GM21717 (cell line): ENCODE measurements at regions not wholly inside any gene's neighbourhood (a gene's known extent, or its start where the extent isn't known, plus 50 kb on each side); places are given as distances from the start of the nearest gene placed in this dataset.
"Not testable (repeated sequence)": the region's sequence is repeated elsewhere in the genome, so short reads cannot be mapped to it uniquely, and the experiment has no call there.

Source experiments
- ATAC-seq: cut with Tn5 transposase; IDR thresholded peaks from one replicate; pipeline ENCODE4 v1.9.1; 2021; ENCODE audit warnings: mild to moderate bottlenecking, moderate library complexity; ENCODE audit not compliant: unreplicated experiment

DNA sequence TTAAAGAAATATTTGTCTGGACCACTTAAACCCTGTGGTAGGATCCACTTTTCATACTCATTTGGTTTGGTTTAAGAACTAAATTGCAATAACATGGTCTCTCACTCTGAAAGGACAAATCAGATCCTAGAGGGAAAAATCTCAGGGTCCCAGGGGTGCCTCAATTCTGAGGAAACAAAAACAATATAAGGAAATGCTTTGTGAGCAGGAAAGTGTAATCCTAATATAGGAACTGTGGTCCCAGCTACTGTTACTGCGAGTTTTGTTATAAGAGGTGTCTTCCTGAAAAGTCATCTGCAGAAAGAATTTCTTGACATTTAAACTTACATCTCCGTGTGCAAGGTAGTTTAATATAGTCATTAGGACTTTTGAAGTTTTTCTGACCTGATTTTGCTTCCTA is 420.1 kb upstream of the LCORL start:
- no peak for ATAC-seq

DNA sequence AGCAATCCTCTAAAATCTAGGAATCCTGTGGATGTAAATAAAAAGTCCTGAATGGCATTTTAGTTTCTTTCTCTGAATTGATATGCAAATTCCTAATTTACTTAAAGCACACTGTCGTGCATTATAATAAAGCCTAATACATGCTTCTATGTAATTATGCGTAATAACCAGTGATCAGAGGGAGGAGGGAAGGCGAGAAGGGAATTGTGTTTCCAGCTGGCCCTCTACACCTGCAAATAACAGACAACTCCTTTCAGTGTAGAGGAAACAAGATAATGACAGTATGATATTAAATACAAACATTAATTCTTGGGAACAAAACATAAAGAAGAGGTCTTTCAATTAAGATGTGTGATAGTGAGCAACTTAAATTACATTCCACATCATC is 419.6 kb upstream of the LCORL start:
- no peak for ATAC-seq

DNA sequence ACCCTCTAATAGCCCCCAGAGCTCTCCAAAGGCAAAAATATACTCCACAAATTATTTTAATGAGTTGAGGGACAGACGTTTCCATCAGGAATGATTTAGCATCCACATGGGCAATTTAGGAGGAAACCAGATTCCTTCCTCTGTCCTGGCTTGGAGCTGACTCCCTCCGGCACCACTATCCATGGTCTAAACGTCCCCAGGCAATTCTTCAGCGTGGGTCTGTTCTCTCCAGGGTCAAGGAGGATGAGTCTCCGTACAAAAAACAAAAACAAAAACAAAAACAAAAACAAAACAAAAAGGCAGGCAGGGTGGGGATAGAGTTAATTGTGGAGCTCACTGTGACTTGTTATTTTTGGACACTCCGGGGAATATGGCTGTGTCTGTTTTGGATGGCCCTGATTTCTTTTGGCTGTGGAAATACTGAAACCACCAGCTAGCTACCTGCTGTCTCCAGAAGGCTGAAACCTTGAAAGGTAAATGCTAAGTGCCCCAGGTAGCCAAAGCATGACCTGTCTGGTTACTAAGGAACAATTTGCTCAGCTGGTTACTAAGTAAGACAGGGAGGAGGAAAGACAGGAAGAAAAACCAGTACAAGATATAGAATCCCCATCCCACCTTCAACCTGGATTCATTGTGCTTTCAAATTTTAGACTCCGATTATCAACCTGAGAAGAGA is 419.1 kb upstream of the LCORL start:
- no peak for ATAC-seq

DNA sequence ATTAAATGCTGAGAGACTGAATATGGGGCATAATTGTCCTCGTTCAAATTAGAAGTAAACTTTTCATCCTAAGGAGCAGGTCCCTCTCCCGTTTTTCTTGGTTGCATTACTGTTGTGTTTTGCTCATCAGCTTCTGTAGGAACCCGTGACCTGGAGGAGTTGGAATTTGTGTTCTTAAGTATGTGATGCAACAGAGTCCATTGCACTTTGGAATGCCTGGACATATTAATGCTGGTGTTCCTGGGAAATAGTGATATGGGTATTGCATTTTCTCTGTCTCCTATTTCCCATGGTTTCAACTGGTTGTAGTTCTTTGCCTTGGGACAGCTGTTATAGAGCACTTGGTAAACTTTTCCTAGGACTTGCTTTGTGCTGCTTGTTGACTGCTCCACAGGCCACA is 417.8 kb upstream of the LCORL start:
- ATAC-seq, result no peak

- ATAC-seq, result no peak
Observed at GRCh38 chr4:18435781-18436180, 414.2 kb upstream of the LCORL start.

- ATAC-seq, result no peak
Observed at GRCh38 chr4:18422685-18423084, 401.1 kb upstream of the LCORL start.

- no peak for ATAC-seq
Observed at GRCh38 chr4:18421519-18421918, 400.0 kb upstream of the LCORL start.

DNA sequence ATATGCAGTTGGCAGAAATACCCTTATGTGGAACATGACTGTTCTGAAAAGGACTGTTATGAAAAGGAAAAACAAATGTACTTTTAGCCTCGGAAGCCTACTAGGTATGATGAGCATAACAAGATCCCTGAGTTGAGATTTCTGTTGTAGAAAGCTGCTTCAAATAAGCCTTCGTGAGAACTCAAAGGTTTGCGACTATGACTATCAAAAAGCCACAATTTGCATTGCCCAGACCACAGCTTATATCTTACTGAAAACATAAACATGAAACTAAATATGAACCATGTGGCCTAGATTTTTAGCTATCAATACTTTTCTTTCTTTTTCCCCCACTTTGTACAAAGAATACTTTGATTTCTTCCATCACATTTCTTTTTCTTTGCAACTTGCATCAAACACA is 398.2 kb upstream of the LCORL start:
- peak; percentile 77 for ATAC-seq

DNA sequence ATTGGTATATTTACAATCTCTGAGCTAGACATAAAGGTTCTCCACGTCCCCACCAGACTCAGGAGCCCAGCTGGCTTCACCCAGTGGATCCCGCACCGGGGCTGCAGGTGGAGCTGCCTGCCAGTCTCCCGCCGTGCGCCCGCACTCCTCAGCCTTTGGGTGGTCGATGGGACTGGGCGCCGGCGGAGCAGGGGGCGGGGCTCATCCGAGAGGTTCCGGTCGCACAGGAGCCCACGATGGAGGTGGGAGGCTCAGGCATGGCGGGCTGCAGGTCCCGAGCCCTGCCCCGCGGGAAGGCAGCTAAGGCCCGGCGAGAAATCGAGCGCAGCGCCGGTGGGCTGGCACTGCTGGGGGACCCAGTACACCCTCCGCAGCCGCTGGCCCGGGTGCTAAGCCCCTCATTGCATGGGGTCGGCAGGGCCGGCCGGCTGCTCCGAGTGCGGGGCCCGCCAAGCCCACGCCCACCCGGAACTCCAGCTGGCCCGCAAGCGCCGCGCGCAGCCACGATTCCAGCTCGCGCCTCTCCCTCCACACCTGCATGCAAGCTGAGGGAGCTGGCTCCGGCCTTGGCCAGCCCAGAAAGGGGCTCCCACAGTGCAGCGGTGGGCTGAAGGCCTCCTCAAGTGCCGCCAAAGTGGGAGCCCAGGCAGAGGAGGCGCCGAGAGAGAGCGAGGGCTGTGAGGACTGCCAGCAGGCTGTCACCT is 396.8 kb upstream of the LCORL start:
- not testable (repeated sequence) for ATAC-seq

- ATAC-seq, result not testable (repeated sequence)
Observed at GRCh38 chr4:18417651-18418050, 396.1 kb upstream of the LCORL start.

- ATAC-seq, result no peak
Observed at GRCh38 chr4:18406264-18406663, 384.7 kb upstream of the LCORL start.

GRCh38 chr4:18405054-18405453 is 383.5 kb upstream of the LCORL start:
- no peak for ATAC-seq

- no peak for ATAC-seq
Observed at GRCh38 chr4:18404642-18405041, 383.1 kb upstream of the LCORL start.

DNA sequence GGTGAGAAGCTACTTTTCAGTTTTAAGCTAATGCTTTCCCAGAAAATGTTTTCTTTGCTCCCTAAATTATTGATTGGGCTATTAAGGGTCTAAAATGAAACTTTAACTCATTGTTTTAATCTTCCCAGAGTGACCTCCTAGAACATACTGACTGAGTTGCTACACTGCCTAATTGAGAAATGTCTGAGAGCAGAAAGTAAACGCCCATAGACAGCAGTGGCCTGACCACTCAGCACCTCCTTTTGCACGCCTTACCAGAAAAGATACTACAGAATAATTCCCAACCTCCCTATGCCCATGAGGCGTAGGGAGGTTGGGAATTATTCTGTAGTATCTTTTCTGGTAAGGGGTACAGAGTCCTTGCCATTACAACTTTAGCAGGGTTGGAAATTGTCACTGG is 381.8 kb upstream of the LCORL start:
- ATAC-seq, result no peak

DNA sequence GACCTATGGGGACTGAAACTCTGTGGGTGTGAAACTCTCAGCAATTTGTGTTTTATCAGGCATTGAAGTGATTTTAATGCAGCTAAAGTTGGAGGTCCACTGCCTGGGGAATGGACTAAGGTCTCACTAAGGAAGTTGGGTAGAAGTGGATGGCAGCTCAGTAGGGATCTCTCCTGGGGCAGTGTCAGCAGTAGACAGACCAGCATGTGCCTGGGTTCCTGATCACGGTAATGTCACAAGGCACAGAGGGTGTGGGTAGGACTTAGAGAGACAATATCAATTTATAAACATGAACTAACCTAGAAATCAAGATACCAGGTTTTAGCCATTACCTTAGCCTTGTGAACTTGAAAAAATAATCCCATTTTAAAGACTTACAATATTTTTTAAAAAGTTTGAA is 380.3 kb upstream of the LCORL start:
- no peak for ATAC-seq

GRCh38 chr4:18401425-18401824 is 379.9 kb upstream of the LCORL start:
- ATAC-seq, result no peak

DNA sequence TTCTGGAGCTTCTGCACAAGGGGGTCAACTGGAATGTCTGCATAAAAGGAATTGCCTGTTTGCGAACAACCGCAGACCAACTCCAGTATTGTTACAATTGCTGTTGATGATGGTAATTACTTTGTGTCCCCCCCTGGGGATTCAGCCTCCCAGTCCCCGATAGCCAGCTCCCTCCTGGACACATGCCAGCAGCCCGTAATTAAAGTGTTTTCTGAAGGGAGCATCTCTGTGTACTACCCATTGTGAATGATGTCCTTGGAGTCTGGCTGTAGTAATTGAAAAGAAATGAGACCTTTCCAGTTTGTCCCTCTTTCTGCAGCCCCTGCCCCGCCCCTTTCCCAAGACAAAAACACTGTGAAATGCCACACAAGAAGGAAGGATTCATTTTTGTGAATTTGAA is 377.1 kb upstream of the LCORL start:
- no peak for ATAC-seq

- ATAC-seq, result no peak
Observed at GRCh38 chr4:18397681-18398390, 376.3 kb upstream of the LCORL start.

GRCh38 chr4:18394656-18395055 is 373.1 kb upstream of the LCORL start:
- no peak for ATAC-seq

DNA sequence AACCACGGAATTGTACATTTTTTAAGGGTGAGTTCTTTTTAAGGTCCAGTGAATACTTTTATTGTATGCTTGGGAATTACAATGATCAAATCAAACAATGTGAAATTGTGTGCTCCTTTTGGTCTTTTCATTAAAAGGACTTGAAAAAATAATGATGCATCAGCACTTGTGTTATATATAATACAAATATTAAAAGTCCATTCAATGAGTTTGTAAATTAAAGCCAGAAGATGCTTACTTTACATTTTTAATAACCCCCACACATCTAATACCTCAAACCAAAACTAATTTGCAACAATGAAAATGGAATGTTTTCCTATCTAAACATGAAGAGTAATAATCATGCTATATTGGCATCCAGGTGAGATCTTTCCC is 369.8 kb upstream of the LCORL start:
- ATAC-seq, result no peak

DNA sequence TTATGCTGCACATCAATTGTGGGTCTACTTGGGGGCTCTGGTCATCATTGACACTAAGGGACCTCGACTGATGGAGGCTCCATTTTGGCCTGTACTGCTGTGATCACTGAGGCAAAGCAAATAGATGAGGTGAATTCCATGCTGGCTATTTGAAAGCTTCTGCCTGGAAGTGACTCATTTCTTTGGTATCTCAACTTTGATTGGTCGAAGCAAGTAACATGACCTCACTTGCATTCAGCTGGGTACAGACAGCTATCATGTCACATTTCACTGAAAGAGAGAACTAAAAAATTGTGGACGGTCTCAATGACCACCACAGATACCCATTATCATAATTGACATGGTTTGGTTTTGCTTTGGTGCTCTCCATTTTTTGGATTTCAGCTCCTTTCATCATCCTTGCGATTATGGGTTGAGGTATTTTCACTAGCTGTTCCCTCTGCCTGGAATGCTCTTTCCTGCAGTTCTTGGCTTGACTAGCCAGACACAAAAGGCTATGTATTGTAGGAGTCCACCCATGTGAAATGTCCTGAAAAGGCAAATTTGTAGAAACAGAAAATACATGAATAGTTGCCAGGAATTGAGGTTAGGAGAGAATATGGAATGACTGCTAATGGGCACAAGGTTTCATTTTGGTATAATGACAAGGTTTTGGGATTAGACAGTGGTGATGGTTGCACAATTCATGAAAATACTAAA is 369.2 kb upstream of the LCORL start:
- no peak for ATAC-seq

GRCh38 chr4:18389115-18389514 is 367.6 kb upstream of the LCORL start:
- no peak for ATAC-seq
